GM19372 (cell line): ENCODE measurements at regions not wholly inside any gene's neighbourhood (a gene's known extent, or its start where the extent isn't known, plus 50 kb on each side); places are given as distances from the start of the nearest gene placed in this dataset.
"Not testable (repeated sequence)": the region's sequence is repeated elsewhere in the genome, so short reads cannot be mapped to it uniquely, and the experiment has no call there.

ENCODE experiments used
- ATAC-seq: cut with Tn5 transposase; IDR thresholded peaks from one replicate; pipeline ENCODE4 v1.9.1; 2021; ENCODE audit warnings: mild to moderate bottlenecking, low read depth, moderate library complexity; ENCODE audit not compliant: unreplicated experiment

GRCh38 chr16:85286066-85286831 lies 174.0 kb upstream of the CIBAR2 start:
- ATAC-seq = no peak

DNA sequence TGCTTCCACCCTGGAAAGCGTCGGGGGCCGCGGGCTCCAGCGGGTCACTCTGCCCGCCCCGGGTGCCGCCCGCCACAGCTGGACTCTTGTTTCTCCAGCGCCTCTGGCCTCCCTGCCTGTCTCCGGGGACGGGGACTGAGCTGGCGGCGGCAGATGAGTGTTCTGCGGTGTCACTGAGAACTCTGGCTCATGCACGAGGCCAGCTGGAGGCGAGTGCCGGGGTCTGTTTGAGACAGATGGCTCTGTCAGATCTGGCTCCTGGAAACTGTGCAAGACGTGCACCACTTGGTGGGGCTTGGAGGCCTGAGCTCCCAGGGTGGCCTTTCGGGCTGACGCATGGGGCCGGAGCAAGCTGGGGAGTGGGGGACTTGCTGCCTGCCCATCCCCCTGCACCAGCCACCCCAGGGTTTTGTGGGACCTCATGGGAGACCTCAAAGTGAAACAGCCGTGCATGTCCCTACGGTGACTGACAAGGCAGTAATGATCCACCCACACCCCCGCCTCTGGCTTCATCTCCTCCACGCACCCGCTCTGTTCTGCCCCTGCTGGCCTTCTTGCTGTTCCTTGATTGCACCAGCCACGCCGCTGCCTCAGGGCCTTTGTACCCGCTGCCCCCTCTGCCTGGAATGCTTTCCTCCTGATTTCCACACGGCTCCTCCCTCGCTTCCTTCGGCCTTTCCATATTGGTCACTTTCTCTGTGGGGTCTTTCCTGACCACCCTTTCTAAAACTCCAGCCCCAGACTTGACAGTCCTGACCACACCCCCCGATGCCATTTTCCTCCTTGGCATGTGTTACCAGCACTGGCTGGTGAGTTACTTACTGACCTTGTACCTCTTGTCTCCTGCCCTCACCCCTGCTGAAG lies 174.9 kb upstream of the CIBAR2 start:
- ATAC-seq = no peak

DNA sequence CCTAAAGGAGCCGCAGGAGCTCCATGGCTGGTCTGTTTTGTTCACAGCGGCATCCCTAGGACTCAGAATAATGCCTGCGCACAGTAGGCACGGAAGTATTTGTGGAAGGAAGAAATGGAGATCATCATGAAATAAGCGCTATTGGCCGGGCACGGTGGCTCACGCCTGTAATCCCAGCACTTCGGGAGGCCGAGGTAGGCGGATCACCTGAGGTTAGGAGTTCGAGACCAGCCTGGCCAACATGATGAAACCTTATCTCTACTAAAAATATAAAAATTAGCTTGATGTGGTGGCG lies 175.5 kb upstream of the CIBAR2 start:
- ATAC-seq = not testable (repeated sequence)

GRCh38 chr16:85288341-85288868 lies 176.1 kb upstream of the CIBAR2 start:
- ATAC-seq = no peak

DNA sequence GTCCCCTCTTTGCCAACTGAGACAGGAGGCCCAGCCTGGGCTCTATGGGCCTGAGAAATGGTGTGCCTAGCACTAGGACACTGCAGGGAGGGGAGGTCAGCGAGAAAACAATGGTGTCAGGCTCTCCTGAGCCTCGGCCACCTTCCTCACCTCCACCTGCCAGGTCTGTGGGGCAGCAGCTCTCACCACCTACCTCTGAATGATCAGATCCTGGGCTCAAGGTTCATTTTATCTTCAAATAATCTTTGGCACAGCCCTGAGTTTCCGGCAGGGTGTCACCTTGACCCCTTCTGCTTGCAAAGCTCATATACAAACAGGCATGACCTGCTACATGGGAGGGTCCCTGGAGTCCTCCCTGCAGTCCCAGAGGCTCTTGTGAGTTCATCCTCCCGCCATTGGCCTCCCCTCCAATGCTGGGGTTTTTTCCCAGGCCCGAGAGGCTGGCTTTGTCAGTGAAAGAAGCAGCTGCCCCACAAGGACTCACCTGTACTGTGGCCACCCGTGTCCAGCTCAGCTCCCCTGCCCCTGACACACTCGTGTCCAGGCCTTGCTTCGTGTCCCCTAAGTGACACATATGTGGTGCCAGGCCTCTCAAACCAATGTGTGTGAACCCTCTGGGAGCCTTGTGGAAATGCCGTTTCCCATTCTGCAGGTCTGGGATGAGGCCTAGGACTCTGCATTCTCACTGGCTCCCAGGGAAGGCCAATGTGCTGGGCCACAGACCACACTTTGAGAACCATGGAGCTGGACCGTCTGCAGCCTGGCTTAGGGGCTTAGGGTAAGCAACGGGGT lies 176.8 kb upstream of the CIBAR2 start:
- no peak for ATAC-seq

- ATAC-seq = no peak
Measured at GRCh38 chr16:85289760-85290625, 177.7 kb upstream of the CIBAR2 start.

DNA sequence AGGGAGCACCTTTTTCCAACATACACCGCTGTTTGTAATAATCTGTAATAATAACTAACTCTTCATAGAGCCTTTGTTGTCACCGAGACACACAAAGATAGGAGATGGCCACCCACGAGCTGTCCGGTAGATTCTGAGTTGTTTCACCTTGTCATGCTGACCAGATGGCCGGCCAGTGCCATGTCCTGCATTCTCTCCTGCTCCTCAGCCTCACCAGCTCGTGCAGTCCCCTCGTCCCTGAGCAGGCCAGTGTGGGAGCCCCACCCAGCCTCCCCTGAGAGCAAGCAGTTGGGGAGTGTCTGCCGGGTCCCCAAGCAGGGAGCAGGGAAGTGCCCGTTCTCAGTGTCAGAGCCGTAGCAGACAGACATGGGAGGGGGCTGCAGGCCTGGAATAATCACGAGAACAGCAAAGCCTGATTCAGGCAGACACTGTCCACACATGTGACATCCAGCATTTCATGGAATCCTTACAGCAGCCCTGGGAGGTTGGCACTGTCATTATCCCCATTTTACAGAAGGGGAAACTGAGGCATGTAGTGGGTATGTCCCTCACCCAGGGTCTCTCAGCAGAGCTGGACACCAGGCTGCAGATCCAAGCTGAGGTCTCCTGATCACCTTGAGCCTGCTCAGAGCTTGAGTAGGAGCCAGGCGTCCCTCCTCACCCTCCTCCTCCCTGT lies 178.5 kb upstream of the CIBAR2 start:
- ATAC-seq = no peak

- no peak for ATAC-seq
Measured at GRCh38 chr16:85291302-85292148, 179.3 kb upstream of the CIBAR2 start.

DNA sequence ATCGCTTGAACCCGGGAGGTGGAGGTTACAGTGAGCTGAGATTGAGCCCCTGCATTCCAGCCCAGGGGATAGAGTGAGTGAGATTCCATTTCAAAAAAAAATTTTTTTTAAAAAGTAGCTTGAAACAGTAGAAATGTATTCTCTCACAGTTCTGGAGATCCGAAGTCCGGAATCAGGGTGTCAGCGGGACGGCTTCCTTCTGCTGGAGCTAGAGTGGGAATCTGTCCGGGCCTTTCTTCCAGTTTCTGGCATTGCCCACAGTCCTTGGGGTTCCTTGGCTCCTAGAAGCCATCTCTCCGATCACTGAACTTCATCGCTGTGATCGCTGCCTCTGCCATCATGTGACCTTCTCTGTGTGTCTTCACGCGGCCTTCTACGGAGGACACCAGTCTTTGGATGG lies 181.2 kb upstream of the CIBAR2 start:
- ATAC-seq = no peak

GRCh38 chr16:85293904-85294642 lies 181.8 kb upstream of the CIBAR2 start:
- ATAC-seq = no peak

DNA sequence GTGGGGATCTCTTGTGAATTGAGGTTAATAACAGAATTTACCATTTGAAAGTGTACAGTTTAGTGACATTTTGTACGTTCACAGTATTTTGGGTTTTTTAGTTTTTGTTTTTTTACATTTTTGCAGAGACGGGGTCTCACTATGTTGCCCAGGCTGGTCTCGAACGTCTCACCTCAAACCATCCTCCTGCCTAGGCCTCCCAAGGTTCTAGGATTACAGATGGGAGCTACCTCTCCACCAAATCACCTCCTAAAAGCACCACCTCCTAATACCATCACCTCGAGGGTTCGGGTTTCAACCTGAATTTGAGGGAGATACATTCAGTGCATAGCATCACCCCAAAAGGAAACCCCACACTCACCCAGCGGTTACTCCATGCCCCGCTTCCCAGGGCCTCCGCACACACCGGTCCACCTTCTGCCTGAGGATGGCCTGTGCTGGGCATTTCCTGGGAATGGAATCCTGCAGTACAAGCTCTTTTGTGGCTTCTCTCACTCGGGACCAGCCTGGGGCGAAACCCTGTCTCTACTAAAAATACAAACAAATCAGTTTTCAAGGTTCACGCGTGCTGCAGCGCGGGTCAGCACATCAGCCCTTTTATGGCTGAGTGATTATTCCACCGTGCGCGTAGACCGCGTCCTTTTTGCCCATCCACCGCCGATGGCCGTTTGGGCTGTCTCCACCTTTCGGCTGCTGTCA lies 182.7 kb upstream of the CIBAR2 start:
- no peak for ATAC-seq

DNA sequence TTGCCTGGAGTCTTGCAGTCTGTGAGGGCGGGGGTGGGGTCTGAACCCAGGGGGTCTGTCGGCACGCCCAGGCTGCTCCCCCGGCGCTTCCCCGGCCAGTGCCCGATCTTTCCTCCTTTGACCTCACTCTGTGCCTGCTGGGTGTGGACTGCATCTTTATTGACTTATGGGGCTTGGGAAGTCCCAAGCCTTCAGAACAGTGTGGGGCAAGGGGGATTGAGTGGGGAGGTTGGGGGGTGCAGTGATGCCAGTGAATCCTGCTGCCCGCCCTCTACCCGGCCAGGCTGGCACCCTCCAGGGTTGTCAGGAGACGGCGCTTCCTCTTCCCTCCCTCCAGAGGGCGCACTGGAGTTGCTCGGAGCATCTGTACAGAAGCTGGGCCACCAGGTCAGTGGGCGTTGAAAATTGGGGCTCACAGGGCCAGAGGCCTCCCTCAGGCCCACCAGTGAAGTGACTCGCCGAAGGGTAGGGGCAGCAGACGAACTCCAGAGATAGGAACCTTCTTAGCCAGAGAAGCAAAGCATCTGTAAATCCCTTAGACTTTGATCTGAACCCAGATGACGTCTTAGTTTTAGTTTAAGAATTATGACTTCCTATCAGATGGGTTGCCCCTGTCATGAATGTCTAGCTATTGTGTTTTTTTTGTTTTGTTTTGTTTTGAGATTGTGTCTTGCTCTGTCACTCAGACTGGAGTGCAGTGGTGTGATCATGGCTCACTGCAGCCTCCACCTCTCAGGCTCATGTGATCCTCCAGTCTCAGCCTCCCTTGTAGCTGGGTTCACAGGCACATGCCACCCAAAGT lies 184.8 kb upstream of the CIBAR2 start:
- no peak for ATAC-seq

DNA sequence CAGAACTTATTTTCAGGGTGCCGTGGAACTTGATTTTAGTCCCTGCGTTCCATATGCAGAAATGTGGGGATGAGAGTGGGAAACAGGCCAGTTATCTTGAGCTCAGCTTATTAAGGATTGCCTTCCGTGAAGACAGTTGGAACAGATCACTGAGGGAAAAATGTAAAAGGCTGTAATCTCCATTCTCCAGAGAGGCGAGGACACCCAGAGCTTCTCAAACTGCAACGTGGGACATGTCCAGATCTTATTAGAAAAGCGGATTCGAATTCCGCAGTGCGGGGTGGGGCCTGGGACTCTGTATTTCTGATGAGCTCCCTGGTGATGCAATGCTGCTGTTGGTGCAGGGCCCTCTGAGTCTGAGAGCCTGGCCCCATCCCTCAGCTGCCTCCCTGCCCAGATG lies 185.6 kb upstream of the CIBAR2 start:
- ATAC-seq = no peak

- ATAC-seq = no peak
Measured at GRCh38 chr16:85300406-85300968, 188.2 kb upstream of the CIBAR2 start.

- ATAC-seq = no peak
Measured at GRCh38 chr16:85301231-85301630, 189.0 kb upstream of the CIBAR2 start.
